GM11168 (cell line): ENCODE measurements at regions not wholly inside any gene's neighbourhood (a gene's known extent, or its start where the extent isn't known, plus 50 kb on each side); places are given as distances from the start of the nearest gene placed in this dataset.

ENCODE experiments used
- in situ Hi-C: fragments of 300-500 bp; cut with MboI; formaldehyde crosslinking; loops from one replicate; pipeline ENCODE4 v1.12.0; 2022; ENCODE audit warnings: low sequenced_read_pairs; ENCODE audit not compliant: unreplicated experiment

DNA sequence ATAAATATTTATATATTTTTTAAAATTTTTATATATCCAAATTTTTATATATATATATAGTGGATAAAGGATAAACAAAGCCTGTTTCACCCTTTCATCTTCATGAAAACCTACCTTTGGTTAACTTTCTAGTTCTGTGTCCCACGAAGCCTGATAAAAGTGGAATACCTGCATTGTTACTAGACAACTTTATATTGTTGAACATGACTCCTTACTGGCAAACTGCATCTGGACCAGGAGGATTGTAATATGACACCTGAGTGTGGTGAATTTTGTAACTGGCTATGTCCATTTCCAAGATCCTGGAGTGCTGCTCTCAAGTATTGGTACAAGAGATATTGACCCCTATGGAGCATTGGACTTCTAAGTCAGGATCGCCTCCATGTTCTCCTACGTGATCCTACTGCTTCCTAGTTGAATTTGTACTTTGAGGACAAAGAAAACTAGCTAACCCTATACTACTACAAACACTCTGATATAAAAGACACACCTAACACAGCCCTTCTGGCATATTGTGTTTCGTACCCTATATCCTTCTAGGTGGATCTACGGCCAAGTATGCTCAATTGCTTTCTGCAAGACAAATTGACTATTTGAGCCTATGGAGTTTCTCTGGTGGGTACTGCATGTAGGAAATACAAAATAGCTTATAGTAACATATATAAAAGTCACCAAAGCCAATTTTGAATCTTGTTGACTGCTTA, 61.3 kb upstream of the PRRG1 start:
- in situ Hi-C loops, result no loop called here

DNA sequence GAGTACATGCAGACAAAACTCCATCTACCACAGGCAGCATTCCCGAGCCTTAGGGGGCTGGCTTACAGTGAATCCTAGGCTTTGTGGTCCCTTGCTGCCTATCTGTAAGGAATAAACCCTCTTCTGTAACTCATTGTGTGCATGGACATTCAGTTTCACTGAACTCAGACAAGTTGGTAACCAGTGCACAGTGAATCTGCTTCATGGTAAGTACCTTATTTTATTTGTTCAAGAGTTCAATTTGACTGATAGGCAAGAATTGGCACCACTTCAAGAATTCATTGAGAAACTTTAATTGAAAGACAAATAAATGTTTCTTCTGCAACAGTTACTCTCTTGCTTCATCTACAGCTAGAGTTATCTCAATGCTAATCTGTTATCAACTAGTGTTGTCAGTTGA, 57.2 kb upstream of the PRRG1 start:
- in situ Hi-C loops, result loop anchor here (10.0 kb wide), 1 partner anchor 207 kb away; no protein-coding TSS in a partner anchor
